DMS53 treated with DMSO at 0.1 percent for 48 hours (cell line): ENCODE measurements at regions not wholly inside any gene's neighbourhood (a gene's known extent, or its start where the extent isn't known, plus 50 kb on each side); places are given as distances from the start of the nearest gene placed in this dataset.

Experiments
- DNase-seq: peaks from one replicate; lab custom pipeline; 2025; ENCODE audit not compliant: unreplicated experiment; lab: John Stamatoyannopoulos, UW

- no peak for DNase-seq
Measured at GRCh38 chr22:49626361-49627216, 201.1 kb downstream of the BRD1 start.

- DNase-seq = no peak
Measured at GRCh38 chr22:49624421-49625177, 203.1 kb downstream of the BRD1 start.

DNA sequence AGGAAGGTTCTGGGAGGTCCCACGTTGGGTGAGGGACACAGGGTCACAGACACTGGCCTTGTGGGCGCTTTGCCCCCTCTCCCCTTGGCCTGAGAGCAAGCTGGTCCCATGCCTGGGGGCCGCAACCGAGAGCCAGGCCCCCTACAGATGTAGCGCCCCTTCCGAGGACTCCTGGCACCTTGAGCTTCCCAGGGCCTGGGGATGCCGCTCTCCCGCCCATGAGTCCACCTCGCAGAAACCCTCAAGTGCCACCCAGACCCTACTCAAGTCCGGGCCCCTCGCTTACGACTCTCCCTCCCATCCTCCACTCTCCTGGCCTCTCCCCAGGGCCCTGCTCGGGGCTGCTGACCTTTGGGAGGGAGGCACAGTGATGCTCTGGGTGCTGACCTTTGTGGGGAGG is 204.0 kb downstream of the BRD1 start:
- DNase-seq = no peak

DNA sequence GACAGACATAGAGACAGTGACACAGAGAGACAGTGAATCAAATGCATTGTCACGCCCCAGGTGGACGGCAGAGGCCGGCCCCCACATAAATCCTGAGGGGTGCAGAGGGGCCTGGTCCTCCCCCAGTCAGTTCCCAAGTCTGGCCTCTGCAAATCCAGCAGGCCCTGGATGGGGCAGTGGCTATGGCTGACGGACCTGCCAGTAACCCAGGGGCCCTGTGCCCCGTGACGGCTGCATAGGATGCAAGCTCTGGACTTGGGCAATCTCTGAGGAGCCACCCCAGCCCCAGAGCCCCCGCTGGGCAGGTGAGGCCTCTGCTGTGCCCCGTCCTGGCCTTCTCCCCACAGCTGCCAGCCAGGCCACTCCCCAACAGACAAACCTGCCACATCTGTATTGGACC is 204.5 kb downstream of the BRD1 start:
- no peak for DNase-seq

- no peak for DNase-seq
Measured at GRCh38 chr22:49622241-49623105, 205.2 kb downstream of the BRD1 start.

DNA sequence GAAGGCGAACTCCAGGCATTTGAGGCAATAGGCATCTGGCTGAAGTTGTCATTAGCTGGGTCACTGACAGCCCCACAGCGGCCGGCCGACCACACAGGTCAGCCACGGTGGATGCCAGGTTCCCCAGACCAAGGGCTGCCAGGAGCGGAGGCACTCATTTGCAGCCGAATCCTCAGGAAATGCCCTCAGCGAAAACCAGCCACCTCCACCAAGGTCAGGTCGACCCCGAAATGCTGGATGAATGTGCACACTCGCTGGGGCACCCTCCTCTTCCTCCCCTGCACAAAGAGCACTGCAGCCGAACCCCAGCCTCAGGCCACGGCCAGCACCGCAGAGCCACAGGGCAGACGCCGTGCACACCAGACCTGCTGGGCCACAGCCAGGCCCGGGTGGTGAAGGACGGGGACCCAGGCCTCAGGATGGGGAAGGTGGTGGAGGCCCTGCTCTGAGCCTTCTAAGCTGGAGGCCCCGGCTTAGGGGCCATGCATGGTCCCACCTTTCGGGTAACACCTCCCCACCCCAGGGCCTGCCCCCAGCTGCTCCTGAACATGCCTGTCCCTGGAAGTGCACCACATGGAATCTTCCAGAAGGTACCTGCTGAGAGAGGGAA is 206.0 kb downstream of the BRD1 start:
- DNase-seq = no peak

DNA sequence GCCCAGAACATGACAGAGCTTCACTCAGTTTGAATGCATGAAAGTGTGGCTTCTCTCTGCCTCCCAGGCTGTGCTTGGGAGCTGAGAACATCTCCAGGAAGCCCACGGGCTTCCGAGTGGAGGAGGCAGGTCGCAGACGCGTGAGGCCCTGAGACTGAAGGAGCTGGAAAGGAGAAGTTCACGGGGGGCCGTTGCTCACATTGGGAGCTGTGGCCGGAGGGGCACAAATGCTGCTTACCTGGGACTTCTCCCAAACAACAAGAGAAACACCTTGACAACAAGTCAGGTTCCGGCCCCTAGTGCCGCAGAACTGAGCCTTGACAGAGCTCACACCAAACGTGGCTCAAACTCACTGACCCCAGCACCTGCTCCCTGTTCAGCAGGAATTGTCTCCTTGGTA is 207.0 kb downstream of the BRD1 start:
- no peak for DNase-seq

DNA sequence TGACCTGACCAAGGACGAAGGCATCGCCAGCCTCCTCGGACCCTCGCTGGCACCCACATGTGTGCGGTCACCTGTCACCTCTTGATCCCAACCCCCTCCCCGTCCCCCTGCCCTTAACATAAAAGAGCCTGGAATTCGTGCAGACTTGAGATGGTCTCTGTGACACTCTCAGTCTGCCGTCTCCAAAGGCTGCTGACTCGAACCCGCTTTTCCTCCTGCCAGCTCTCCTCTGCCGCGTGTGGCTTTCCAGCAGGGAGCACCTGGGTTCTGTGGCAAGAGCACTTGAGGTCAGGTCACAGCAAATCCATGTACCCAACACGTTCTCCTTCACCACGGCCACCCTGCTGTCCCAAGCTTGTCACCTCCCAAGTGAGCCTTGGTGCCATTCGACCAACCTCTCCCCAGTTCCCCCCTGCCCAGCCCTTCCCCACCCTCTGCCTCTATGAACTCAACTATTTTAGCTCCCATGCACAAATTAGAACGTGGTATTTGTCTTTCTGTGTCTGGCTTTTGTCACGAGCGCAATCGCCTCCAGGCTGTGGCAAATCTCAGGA is 207.6 kb downstream of the BRD1 start:
- DNase-seq = no peak

DNA sequence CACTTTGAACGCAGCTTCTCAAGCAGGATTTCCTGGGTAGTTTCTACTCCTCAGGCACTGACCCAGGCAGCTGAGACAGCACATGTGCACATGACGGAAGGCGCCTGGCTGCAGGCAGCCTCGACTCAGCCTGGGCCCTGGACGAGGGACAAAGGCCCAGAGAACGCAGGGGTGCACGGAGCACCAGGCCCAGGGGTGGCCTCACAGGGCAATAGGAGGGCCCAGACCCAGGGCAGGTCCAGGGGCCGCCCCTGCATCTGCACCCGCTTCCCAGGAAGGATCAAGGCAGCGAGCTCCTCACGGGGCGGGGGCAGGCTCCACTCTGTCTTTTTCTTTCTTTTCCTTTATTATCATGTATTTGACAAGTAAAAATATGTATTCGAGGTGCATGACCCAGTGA is 208.4 kb downstream of the BRD1 start:
- DNase-seq = no peak

GRCh38 chr22:49618677-49618953 is 209.1 kb downstream of the BRD1 start:
- no peak for DNase-seq

DNA sequence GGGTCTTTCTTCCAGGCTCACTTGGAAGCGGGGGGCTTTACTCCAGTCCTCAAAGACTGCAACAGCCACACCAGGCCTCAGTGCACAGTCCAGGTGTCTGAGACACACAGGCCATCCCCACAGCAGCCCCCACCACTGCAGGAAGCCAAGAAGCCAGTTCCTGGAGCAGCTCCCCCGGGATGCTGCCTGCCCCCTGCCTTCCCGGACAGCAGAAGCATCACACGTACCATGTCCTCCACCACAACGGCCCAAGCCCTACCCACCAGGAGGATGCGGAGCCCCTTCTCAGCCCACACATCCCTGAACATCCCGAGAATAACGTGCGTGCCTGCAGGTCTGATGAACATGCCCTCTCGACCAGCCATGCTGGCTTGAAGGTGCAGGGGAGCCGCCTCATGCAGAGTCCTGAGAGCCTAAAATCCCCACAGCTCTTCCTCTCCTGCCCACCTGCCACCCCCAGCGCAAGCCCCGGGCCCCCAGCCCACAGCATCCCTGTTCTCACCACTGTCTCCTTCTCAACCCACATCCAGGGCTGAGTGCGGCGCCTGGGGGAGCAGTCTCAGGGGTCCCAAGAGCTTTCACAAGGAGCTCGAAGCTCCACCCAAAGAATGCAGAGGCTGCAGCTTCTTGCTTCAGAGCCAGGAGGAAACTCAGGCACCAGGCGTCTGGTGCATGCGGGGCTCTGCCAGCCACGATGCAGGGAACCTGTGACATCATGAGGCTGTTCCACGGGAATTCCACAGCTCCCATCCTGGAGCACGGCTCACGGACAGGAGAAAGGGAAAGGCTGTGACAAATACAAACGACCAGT is 209.6 kb downstream of the BRD1 start:
- DNase-seq = no peak

GRCh38 chr22:49617264-49617663 is 210.4 kb downstream of the BRD1 start:
- DNase-seq = no peak

DNA sequence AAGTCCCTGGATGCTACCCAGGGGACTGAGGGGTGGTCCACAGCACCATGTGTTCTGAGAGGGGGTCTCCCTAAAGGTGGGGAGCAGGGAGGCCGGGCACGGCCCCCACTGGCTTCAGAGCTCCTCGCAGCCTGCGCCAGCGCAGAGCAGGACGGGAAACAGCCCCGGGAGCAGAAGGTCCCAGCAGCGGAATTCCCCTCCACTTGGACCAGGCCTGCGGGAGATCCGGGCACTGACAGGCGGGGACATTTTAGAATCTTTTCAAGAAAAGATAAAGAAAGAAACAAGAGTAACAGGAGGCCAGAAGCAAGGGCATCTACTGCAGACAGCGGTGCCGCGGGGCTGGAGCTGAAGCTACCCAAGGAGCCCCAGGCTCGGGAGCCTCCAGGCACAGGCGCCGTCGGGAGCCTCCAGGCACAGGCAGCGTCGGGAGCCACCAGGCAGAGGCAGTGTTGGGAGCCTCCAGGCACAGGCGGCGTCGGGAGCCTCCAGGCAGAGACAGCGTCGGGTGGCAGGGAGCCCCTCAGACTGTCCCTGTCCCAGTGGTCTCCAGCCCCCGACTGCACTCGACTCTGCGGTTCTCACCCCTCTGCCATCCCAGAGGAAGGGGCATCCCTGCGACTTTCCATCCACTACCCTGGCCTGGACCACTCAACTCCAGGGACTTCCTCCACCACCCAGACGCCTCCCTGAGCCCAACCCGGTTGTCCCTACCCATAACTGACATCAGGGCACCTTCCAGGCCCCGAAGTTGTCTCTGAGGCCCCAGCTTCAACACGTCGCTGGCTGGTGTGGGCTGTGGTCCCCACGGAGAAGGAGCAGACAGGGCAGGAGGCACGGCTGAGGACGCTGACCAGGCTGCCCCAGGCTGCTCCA is 211.1 kb downstream of the BRD1 start:
- DNase-seq = no peak

DNA sequence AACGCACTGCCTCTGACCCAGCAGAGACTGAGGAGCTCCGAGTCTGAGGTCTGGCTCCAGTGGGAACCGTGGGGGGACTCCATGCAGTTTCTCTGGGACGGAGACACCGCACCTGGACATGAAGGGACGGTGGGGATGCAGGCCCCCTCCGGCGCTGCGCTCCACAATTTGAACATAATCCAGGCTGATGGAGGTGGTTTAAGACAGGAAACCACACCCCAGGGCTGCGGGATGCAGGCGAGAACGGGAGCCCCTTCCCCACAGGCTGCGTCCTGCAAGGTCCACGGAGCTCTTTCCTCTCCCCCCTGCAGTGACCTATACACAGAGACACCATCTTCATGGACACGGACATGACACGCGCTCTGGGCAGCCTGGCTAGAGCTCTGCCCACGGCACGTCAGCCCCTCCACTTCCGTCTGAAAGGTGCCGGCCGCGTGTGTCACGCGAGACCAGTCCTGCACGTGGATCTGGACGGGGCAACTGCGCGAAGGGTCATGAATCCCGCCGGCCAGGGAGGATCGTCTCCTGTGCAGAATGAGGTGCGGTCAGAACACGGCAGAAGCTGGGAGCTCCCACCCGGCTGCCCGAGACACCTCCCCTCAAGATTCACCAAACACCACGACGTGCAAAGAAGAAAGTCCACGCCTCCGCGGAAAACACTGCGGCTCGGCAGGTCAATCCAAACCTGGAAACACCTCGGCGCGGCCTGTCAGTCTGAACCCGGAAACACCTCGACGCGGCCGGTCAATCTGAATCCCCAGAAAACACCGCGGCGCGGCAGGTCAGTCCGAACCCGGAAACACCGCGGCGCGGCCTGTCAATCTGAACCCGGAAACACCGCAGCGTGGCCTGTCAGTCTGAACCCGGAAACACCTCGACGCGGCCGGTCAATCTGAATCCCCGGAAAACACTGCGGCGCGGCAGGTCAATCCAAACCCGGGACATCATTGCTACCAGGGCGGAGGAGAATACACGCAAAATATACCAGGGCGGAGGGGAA is 212.4 kb downstream of the BRD1 start:
- DNase-seq = no peak

DNA sequence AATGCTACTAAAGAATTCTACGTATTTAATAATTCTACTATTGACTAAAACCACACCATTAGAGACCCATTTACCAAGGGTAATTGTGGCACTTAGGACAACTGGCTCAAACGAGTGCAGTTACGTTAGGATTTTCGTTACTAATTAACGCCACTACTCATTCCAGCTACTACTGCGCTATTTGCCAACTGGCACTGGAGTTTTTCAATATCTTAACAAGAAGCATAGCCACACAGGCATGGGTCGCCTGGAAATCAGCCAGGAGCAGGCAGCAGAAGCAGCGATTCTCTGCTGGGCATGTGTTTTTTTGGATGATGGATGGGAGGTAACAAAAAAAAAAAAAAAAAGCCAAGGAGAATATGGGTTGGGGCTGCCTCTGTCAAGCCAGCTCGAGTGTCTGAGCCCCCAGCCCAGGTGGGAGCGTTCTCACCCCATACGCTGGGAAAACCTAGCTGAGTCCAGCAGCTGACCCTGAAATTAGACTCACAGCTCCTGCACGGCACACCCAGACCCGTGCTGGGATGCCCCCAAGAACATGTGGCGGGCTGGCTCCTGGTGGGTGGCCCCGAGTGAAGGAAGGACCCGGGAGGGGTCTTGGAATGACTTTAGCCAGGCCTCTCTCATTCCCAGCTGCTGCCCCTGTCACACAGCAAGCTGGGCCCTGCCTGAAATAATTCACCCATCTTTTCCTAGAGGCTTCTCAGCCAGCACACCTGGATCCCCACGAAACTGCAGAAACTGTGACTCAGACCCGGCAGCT is 214.0 kb downstream of the BRD1 start:
- no peak for DNase-seq

DNA sequence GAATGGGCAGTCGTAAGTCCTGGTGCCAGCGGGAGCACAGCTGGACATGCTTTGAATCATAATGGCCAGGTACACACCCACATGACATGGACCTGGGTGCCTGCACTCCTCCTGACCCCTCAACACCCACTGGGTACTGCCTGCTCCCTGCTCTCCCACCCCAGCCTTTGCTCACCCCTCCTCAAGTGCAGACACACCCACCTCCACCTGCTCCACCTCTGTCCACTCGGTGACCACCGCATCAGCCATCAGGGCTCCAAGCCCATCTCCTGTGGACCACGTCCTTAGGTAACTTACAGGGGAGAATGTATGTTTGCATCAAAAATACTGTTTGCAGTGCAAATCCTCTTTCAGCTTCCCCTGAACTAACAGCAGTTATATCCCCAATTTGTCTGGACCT is 214.6 kb downstream of the BRD1 start:
- DNase-seq = no peak

DNA sequence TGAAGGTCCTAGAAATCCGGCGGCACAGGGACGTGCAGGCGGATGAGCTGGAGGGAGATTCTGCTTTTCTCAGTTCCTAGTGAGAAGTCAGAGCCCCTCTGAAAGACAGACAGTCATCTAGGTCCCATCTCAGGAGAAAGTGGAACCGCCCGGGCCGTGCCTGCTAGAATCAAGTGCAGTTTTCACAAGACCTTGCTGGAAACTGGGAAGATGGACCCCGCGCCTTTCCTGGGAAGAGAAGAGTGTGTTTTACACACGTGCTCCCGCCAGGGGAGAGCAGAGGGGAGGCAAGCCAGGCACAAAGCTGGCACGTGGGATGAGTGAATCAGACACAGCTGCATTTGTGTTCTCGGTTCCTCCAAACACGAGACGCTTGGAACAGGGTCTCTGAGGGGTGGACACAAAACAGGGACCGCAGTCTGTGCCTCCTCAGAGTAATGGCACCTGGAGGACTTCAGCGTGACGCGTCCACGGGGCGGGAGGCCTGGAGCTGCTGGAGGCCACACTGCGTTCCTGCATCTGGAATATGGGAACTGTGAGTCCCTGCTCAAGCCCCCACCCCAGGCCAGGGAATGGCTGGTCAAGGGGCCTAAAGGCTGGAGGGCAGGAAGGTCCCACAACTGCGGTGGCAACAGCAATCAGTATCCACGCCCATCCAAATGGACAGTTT is 218.3 kb downstream of the BRD1 start:
- DNase-seq = no peak
